ENCODE measurements at regions not wholly inside any gene's neighbourhood (a gene's known extent, or its start where the extent isn't known, plus 50 kb on each side); places are given as distances from the start of the nearest gene placed in this dataset.

GRCh38 chr10:105952153-105952552 is 1212.4 kb downstream of the SORCS1 start:
- TF ChIP-seq, protein P1, sequence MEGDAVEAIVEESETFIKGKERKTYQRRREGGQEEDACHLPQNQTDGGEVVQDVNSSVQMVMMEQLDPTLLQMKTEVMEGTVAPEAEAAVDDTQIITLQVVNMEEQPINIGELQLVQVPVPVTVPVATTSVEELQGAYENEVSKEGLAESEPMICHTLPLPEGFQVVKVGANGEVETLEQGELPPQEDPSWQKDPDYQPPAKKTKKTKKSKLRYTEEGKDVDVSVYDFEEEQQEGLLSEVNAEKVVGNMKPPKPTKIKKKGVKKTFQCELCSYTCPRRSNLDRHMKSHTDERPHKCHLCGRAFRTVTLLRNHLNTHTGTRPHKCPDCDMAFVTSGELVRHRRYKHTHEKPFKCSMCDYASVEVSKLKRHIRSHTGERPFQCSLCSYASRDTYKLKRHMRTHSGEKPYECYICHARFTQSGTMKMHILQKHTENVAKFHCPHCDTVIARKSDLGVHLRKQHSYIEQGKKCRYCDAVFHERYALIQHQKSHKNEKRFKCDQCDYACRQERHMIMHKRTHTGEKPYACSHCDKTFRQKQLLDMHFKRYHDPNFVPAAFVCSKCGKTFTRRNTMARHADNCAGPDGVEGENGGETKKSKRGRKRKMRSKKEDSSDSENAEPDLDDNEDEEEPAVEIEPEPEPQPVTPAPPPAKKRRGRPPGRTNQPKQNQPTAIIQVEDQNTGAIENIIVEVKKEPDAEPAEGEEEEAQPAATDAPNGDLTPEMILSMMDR (IDR thresholded peaks at IDR 0.05; ENCODE audit: extremely low read depth in 1 of 2, insufficient read depth in 1 of 2, low read depth in 1 of 2, low read length in 2 of 2): no peak
- TF ChIP-seq MYC (IDR thresholded peaks at IDR 0.05; ENCODE audit: low read depth, low read length) (no peak), POLR2A (IDR thresholded peaks at IDR 0.05; ENCODE audit: low read depth, low read length) (no peak), POLR2AphosphoS5 (IDR thresholded peaks at IDR 0.05; ENCODE audit: insufficient read depth, low read depth, low read length) (no peak), EZH2 (IDR thresholded peaks at IDR 0.05; ENCODE audit: borderline replicate concordance, low read depth, low read length, severe bottlenecking) (no peak), FOS (IDR thresholded peaks at IDR 0.05; ENCODE audit: borderline replicate concordance, insufficient read depth, low read length) (no peak)
- TF ChIP-seq, protein P2, sequence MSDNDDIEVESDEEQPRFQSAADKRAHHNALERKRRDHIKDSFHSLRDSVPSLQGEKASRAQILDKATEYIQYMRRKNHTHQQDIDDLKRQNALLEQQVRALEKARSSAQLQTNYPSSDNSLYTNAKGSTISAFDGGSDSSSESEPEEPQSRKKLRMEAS (IDR thresholded peaks at IDR 0.05; ENCODE audit: insufficient read depth, insufficient read length): no peak

All from endothelial cell of umbilical vein (primary cell).